ENCODE measurements at regions not wholly inside any gene's neighbourhood (a gene's known extent, or its start where the extent isn't known, plus 50 kb on each side); places are given as distances from the start of the nearest gene placed in this dataset.

DNA sequence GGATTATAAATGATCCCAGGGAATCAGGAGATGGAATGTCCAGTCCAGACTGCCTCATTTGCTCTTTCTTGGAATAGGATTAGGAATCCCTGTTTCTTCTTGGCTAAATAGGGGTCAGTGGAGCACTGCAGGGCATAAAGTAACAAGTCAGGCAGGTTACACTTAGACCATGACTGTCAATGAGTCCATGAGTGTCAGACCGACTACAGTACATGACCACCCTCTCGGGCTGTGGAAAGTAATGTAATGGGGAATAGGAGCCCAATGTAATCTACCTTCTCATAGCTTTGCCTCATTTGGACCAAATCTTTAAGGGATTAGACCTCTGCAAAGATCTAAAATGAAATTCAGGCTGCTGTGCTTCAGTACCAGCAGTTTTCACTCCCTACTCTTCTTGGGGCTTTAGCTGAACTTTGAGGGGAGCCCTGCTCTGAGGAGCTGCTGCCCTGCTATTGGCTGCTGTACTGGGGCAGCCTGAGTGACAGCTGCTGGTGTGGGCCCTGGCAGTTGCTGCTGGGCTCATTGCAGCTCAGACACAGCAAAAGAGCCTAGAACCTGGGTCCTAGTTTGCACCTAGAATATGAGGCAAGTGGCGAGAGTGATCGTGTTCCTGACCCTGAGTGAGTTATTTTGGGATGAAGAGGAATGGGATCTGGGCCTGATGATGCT, 62.2 kb upstream of the OR4E1 start:
- no peak overlapping the region for H3K27ac ChIP-seq
- TF ChIP-seq ZFX (IDR thresholded peaks at IDR 0.05) = no peak
- TF ChIP-seq CTCF (conservative IDR thresholded peaks at IDR 0.05) = no peak

- TF ChIP-seq CTCF (conservative IDR thresholded peaks at IDR 0.05) (no peak), ZFX (IDR thresholded peaks at IDR 0.05) (no peak)
- H3K27ac ChIP-seq = no peak overlapping the region
Observed at GRCh38 chr14:21735200-21735599, 61.6 kb upstream of the OR4E1 start.

DNA sequence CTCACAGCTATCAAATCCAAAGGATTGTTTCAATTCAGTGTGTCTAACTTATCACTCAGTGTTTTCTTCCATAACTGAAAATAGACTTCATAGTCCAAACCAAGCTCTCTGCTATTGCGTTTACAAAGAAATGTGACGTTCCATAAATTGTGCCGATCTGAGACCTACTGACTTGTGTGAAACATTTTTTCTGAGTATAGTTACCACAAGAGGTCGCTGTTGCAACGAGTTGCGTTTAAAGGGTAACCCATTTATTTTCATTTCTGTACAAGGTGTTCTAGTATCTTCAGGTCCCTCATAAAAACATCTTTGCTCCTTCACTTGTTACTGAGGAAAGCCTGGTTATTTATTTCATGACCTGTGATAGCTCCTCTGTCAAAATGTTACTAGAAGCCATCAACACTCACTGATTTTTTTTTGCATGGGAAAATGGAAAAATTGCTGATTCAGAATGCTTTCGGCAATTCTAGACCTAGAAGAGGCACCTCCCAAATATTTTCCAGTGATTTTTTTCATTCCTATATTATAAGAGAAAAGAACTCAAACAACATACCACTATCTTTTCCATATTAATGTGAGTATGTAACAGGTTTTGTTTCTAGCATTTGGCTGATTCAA, 60.9 kb upstream of the OR4E1 start:
- no peak for TF ChIP-seq ZFX (IDR thresholded peaks at IDR 0.05)
- peak; percentile 85 for TF ChIP-seq CTCF (conservative IDR thresholded peaks at IDR 0.05)
- H3K27ac ChIP-seq = no peak overlapping the region

GRCh38 chr14:21729703-21730233, 56.1 kb upstream of the OR4E1 start:
- TF ChIP-seq CTCF (conservative IDR thresholded peaks at IDR 0.05) = no peak
- no peak for TF ChIP-seq ZFX (IDR thresholded peaks at IDR 0.05)
- H3K27ac ChIP-seq = no peak overlapping the region

GRCh38 chr14:21725250-21725649, 51.6 kb upstream of the OR4E1 start:
- no peak overlapping the region for H3K27ac ChIP-seq
- TF ChIP-seq CTCF (conservative IDR thresholded peaks at IDR 0.05) (no peak), ZFX (IDR thresholded peaks at IDR 0.05) (no peak)

GRCh38 chr14:21724090-21724973, 50.7 kb upstream of the OR4E1 start:
- TF ChIP-seq ZFX (IDR thresholded peaks at IDR 0.05) (no peak), CTCF (conservative IDR thresholded peaks at IDR 0.05) (no peak)
- H3K27ac ChIP-seq = no peak overlapping the region

All from C4-2B (cell line).